ENCODE measurements at regions not wholly inside any gene's neighbourhood (a gene's known extent, or its start where the extent isn't known, plus 50 kb on each side); places are given as distances from the start of the nearest gene placed in this dataset.

DNA sequence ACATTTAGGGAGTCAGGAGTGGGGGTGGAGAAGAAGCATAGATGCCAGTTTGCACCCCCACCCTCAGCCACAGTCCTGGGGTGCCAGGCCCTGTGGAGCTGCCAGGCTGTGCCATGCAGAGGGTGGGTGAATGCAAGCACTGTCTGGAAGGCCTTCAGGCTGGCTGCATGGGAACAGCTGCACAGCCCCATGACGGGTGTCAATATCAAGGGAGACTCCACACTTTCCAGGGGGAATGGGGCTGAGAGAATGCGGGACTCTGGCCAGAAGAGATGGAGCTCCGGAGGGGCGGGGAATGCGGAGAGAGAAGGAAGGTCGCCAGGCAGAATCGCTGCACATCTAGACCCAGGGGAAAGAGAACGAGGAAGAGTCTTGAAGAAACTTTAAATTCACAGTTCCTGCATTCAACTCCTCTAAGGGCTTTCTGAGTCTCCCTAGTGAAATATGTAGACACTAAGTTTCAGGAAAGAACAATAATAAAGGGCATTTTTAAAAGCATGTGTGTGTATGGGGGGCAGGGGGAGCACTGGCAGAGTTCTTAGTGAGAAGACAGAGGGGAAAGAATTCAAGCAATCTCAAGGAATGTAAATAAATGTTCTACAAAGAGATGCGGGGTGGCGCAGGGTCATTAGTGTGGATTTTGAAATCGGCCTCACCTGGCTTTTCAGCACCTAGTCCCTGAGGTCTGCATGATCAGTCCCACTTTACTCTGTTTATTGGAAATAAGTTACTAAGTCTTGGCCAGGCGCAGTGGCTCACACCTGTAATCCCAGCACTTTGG, 59.1 kb downstream of the BOD1 start:
- no peak for DNase-seq

DNA sequence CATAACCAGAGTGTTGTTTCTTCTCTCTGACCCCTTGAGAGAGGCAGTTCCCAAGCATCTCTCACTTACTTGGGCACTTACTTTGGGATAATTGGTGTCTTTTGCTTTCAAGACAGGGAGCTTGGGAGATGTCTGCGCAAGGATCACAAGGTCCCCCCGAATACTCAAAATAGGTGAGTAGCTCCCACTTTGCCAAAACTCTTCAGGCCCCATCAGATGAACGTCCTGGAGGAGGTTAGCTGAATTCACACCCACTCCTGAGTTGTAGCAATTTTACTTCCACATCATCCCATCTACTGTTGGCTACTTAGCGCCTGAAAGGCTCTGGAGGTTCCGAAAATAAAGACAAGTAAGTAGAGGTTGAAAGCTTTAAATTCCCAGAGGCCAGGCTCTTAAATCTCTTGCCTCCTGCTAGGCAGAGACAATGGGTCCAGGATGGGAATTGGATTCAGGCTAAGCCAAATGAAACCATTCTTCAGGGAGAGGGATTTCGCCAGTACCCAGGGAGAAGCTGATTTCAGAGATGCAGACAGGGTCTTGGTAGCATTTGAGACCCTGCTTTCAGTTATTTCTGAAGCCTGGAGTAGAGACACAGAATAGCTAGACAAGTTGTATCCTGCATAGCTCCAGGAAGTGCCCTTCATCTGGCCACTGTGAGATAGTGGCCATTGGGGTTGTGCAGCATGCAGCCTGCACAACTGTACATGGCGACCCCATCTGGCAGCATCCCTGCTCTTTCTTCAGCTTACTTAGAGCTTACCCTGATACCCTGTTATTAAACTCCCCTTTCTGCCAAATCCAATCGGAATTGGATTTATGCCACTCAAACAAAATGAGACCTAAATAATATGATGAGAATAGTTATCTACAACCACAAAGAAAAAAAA, 60.1 kb downstream of the BOD1 start:
- no peak for DNase-seq

DNA sequence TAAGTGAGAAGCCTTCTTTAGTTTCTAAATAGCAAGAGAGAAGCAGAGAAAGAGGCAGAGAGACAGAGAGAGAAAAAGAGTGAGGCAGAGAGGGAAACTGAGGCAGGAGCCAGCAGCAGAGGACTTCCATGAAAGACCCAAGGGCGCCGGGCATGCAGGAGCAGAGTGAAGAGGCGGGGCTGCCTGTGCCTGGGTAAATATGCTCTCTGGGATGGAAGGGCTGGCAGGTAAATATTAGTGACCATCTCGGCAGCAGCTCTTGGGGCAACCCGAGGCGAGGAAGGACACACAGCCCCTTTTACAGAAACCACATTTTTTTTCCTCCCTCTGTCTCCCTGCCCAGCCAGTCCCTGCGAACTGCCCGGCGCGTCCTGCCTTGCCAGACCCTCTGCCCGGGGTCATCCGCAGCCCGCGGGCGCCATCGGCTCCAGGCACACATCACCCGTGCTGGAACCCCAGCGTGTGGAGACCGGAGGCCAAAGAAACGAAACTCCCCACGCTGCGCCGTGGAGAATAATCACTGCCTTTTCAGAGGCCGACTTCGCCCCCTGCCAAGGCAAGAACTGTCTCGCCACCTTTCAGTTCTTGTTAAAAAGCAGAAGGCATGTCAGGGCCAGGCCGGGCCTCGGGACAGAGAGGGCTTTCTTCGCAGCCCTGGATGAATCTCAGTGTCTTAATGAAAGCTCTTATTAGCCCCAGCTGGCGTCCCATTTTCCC, 61.3 kb downstream of the BOD1 start:
- DNase-seq: no peak

DNA sequence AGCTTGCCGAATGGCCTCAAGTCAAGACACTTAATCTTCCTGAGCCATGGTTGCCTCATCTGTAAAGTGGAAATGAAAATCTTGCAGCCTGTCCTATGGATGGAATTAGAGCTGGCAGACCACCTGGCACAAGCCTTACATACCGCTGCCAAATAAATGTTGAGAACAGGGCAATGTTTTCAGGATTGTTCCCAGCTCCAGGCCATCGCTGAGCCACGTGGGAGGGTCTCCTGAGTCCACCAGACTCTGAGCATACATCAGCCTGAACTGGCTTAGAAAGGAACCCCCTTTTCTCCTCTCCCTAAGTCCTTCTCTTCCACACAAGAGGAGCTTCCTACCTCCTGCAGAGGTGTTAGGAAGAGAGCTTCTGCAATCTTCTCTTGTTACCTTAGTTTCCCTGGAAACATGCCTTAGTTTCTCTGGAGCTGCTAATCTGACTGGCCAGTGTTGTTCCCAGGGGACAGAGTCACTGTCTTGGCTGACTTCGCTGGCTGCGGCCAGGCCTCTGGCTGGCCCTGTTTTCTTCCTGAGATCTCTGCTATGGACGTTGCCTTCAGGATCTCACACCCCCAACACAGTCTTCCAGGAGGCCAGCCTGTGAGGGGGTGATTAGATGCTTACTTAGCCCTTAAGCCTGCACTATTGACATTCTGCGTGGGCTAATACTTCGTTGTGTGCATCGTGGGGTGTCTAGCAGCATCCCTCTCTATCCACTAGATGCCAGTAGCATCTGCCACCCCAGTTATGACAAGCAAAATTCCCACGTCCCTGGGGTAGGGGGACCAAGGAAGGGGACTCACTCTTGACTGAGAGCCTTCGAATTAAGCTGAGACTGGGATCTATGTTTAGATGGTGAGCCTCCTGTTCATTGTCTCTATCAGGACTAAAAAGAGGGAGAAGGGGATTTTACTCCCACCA, 62.2 kb downstream of the BOD1 start:
- no peak for DNase-seq

DNA sequence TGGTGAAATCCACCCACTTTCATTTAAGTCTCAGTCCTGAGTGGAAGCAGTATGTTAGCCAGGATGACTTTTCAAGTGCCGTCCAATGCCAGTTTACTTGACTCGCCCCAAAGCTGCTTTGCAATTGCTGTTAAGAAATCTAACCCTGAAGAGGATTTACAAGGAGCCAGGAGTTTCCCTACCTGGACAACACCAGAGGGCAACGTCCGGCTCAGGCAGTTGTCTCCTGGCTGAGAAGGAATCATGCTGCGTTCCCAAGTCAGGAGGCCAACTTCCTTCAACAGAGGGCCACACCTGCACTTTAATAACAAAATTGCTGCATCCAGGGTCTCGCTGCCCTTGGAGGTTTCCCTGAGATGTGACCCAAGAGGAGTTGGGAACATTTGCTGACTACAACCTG, 65.8 kb downstream of the BOD1 start:
- no peak for DNase-seq

DNA sequence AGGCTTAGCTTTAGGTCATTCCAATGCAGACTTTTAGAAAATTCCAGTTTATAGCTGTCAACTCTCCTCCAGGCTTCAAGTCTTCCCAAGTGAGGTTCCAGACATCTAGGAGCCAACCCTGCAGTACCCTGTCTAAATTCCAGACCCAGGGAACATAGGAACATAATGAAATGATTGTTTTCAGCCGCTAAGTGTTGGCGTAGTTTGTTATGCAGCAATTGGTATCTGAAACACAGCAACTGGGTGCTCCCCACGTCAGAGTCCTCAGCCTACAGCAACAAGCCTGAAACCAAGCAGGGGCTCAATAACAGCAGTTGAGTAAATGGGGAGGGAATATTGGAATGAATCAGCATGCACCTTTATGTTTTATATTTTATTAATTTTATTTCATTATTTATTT, 66.8 kb downstream of the BOD1 start:
- DNase-seq: no peak

DNA sequence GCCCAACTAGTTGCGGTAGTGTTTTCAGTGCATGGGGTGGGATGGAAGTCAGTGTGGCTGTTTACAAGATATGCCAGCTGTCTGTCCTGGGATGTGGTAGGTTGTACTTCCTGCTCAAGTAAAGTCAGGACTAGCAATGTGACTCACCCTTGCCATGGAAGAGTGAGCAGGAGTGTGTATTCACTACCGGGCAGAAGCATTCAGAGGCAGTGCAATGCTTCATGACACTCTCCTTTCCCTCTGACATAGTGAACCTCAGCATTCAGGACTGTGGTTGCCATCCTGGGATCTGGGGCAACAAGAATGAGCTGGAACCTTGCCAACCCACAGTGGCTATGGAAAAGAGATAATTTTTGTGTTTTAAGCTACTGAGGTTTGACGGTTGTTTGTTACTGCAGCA, 68.9 kb downstream of the BOD1 start:
- no peak for DNase-seq

DNA sequence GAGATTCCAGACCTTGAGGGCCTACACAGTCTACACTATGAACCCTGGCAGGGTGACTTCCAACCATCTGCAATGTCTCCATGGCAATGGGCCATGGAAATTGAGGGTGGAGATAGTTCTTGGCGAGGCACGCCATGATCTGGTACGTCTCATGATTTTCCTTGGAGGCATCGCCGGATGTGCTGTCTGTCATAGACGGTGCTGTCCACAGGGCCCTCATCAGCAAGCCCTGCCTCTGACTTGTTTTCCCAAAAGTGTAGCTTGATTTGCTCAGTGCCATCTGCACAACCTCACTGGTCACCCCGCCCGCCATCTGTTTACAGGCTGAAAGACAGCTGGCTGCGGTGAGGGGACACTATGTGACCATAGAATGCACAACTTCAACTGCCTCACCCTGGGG, 73.5 kb downstream of the BOD1 start:
- DNase-seq: no peak

DNA sequence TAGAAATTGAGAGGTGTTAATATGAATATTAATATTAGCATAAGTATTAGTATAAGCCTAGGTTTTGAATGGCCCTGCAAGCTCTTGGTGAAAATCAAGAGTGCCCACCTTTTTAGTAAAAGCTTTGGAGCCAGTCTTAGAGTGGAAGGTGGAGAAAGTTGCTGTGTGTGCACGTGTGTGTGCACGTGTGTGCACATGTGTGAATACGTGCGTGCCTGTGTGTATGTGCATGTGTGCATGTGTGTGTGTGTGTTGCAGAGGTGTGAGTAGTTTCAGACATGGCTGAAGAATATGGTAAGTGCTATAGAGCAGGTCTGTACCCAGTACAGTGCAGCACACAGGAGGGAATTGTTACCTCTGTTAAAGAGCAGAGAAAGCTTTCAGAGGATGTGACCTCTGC, 74.3 kb downstream of the BOD1 start:
- no peak for DNase-seq

DNA sequence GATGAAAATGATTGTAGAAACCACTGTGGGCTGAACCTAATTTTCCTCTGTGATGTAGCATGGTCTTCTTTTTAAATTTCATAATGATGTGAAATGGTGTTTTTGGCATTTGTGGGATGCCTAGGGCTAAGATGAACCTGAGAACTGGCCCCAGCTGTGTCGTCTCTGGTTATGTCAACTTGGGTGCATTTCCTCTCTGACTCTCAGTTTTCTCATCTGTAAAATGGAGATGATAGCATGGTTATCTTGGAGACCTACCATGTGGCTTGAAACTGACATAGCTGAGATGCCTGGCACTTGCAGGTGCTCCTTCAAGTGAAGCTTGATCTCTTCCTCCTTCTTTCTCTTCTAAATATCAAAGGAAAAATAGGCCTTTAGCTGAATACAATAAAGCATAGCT, 77.8 kb downstream of the BOD1 start:
- no peak for DNase-seq

DNA sequence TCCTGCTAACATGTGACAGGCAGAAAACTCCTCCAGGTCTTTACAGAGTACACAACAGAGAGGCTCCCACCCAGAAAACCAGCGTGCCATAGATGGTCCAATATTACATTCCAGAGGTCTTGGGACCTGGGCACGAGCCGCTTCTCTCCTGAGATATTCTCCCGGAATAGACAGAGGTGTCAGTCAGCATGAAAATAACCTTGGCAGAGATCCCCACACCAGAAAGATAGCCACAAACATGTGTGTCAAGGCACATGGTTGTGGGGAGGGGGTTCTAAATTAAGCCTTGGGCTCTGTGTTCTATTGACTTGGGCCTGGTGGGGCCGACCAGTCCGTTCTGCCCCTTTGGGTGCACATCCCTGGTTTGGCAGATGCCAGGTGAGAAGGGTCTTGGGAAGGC, 78.4 kb downstream of the BOD1 start:
- no peak for DNase-seq

DNA sequence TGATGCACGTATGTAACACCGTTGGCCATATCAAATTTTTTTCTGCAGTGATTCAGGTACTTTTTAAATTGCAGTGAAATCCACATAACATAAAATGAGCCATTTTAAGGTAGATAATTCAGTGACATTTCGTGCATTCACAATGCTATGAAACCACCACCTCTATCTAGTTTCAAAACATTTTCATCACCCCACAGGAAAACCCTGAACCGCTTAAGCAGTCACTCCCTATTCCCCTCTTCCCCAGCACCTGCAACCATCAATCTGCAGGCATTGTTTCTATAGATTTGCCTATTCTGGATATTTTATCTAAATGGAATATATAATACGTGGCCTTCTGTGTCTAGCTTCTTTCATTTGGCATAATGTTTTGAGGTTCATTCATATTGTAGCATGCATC, 79.2 kb downstream of the BOD1 start:
- DNase-seq: no peak

DNA sequence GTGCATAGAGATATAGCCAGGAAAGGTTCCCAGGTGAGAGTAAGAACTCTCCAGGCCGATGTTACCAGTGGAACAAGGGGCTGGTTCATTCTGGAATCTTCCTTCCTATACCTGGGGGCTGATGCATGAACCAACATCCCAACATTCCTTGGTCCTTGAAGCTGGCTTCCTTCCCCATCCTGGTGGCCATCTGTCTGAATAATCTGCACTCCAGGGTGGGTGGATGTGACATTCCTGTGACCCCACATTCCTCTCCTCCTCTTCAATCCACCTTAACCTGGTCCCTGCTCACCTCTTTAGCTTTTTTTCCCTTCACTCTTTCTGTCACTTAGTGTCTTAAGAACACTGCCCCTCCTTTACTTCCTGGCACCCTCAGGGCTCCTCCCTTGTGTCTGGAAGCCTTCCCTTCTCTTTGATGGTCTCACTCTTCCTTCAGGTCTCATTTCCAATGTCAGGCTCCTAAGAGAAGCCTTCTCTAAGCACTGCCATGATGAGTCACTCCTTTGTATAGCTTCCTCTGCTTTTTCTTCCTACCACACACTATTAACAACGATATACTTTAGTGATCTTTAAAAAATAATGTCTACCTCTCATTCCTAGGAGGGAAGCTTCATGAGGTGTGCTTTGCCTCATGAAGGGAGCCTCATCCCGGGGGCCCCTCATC, 80.3 kb downstream of the BOD1 start:
- DNase-seq: no peak

DNA sequence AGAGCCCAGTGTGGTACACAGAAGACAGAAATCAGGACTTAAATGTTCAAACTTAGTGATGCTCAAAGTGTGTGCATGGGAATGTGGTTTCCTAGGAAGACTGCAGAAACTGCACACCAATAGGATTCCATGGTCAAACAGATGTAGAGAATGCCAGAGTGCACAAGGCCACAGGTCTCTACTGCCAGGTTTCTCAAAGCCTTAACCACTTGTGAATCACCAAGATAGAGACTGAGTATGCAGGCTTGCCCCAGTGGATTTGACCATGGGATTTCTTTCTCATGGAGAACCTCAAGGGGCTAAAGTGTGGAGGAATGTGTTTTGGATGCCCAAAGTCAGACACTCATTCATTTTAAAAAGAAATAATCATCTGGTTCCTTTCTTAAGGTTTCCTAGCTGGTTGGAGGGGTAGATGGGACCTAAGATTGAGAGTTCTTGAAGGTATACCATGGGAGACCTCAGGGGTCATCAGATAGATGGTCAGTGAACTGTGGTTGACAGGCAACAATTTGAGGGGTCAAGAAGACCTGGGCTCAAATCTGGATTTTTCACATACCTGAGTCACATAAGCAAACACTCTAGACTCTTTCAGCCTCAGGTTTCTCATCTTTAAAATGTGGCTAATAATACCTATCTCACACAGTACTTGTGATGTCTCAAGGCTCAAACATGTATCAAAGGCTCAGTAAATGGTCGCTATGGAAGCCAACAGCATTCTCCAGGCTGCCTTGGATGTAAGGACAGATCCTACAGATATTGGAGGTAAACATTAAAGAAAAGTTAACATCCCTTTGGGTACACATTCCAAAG, 81.1 kb downstream of the BOD1 start:
- DNase-seq: no peak

DNA sequence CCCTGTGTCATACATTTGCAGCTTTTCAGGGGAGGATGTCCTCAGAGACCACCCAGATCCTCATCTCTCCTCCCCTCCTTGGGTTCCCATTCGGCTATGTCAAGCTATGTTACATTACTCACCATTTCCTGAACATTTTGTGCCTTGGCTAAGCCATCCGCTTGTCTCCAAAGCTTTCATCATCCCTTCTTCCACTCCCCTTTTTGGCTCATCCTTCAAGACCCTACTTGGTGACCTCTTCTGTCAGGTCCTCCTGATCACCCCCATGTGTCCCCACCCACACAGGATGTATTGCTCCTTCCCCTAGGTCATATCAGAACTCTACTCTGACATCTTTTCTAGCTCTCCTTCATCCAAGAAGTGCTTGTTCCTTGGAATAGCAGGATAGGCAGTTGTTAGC, 81.8 kb downstream of the BOD1 start:
- no peak for DNase-seq

DNA sequence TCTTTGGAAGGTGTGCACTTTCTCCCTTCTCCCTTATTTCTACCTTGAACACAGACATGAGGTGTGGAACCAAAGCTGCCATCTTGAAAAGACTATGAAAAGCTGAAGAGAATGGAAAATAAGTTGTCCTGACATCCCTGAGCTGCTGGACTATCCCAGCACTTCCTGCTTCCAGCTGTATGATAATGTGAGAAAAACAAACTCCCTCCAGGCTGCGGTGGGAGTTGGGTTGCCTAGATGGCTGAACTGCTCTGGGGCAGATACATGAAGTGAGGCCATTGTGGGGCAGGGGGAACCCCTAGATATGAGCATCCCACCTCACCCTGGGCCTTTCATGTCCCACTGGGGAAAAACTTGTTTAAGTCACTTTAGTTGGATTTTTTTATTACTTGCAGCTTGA, 82.4 kb downstream of the BOD1 start:
- no peak for DNase-seq

DNA sequence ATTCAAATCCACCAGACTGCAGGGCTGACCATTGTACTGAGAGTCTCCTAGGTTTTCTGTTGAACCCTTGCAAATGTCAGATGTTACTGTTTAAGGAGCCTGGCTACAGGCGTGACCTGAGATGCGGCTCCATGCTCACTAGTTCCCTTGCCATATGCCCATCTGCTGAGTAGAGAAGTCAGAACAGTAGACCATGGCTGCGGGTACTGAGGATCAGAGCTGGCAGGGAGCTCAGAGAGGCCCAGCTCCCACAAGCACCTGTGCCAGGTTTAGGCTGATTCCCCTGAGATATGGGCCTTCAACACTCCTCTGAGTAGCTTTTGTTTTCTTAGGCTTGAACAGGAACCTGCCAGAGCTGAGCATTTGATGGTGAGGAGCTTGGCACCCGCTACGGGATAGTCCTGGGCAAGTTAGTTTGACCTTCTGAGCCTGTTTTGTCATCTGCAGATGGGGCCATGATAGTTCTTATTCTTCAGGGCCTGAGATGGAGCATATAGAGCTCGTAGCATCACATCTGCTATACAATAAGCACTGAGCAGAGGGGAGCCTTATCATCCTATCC, 83.7 kb downstream of the BOD1 start:
- DNase-seq: no peak

DNA sequence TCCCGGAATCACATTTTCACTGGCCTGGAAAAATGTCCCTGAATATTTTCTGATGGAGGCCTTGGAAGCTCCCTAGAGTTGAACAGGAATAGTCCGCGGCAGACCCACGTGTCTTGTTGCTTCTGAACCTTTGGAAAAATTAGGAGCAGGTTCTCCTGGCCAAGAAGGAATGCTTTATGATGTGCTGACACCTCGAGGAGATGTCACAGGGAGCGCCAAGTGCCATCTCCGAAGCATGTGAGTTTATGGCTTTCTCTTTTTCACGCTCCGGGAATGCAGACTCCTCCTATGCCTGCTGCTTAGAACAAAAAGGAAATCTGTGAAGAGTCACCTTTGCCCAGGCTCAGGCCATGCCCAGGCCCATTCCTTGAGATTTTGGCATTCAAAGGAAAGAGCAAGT, 84.6 kb downstream of the BOD1 start:
- no peak for DNase-seq

DNA sequence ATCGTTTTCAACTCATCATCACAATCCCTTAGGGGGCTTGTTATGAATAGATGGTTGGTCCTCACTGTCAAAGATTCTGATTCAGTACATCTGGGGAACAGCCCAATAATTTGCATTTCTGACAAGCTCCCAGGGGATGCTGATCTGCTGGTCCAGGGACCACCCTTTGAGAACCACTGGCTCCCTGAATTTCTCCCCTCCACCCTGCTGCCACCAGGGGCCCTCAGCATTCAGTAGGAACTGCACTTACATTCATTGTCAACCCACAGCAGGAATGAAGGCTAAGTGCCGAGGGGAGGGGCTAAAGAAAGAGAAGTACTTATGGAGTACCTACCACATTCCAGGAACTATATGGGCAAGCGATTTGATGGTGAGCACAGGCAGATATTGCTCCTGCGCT, 85.9 kb downstream of the BOD1 start:
- DNase-seq: no peak

DNA sequence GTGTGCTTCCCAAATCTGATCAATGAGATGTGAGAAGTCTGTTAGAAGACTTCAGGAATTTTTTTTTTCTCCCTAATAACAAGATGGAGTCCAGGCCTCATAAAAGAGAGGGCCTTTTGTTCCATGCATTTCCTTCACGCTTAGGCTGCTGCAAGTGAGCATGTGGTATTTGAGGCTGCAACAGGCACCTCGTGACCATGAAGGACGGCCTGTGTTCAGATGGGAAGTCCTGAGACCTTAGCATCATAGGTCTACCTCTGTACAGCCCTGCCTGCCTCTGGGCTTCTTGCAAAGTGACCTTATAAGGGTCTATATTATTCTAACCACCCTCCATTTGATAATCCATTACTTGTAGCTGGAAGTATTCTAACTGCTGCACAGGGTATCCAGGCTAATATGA, 86.6 kb downstream of the BOD1 start:
- DNase-seq: no peak

DNA sequence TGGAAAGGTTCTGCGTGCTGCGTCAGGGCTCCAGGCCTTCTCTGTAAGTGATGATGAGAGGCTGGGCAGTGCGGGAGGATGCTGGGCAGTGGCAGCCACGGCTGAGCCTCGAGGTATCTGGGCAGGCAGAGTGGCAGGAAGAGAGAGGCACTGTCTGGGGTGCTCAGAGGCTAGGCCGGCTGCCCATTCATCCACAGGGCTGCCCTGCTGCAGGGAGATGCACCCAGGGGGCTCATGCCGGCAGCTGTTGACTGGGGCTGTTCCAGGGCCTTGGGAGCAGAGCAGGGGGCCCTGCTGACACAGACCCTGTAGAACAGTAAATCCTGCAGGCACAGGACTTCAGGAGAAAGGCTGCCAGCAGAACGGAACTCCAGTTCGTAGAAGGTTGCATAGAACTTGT, 88.8 kb downstream of the BOD1 start:
- no peak for DNase-seq
